COLO668 (cell line): ENCODE measurements at regions not wholly inside any gene's neighbourhood (a gene's known extent, or its start where the extent isn't known, plus 50 kb on each side); places are given as distances from the start of the nearest gene placed in this dataset.
"Not testable (repeated sequence)": the region's sequence is repeated elsewhere in the genome, so short reads cannot be mapped to it uniquely, and the experiment has no call there.

Experiments
- DNase-seq: peaks from one replicate; lab custom pipeline; 2025; ENCODE audit not compliant: unreplicated experiment; lab: John Stamatoyannopoulos, UW

DNA sequence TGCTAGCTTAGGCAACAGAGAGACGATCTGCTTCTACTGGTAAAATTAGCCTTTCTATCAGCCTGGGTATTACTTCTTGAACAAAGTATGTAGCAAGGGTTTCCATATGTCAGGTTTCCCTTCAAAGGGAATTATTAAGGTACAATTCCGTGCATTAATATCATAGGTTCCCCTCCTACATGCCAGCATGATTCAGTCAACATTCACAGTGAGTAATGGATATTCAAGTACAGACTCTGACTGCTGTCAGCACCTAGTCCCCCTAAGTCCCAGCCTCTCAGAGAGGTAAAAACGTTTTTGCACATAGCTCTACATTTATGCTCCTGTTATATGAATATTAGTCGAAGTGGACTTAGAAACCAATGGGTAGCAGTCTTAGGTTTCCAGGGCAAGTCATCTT, 322.4 kb upstream of the CCNG1 start:
- DNase-seq = no peak

DNA sequence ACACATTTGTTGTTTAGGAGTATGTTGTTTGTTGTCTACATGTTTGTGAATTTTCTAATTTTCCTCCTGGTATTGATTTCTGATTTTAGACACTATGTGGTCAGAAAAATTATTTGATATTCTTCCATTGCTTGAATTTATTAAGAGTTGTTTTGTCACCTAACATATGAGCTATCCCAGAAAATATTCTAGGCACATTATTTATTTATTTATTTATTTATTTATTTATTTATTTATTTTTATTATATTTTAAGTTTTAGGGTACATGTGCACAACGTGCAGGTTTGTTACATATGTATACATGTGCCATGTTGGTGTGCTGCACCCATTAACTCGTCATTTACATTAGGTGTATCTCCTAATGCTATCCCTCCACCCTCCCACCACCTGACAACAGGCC, 320.8 kb upstream of the CCNG1 start:
- DNase-seq = not testable (repeated sequence)

DNA sequence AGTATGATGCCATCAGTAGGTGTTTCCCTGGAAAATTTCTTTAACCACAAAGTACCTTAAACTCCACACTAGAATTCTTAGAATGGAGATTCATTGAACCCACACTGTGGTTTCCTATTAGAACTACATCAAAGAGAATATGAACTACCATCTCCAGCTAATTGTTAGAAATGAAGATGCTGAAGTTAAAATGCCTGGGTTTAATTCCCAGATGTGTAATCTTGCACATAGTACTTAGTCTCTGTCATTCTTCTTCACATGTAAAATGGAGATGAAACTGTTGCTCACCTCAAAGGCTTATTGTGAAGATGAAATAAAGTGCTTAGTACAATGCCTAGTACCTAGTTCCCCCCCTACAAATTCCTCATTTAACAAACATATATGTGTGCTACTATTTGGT, 303.3 kb upstream of the CCNG1 start:
- DNase-seq = no peak

DNA sequence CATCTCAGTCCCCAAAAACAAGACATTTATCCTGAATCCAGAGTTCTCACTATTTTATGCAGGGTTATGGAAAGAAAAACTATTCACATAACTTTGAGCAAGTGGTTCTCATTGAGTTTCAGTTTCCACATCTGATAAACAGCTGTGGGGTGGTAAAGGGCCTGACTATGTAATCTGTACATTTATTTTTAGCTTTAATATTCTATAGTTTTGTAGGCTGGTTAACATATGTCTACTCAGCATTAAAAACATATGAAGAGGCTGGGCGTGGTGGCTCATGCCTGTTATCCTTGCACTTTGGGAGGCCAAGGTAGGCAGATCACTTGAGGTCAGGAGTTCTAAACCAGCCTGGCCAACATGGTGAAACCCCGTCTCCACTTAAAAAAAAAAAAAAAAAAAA, 301.5 kb upstream of the CCNG1 start:
- no peak for DNase-seq

DNA sequence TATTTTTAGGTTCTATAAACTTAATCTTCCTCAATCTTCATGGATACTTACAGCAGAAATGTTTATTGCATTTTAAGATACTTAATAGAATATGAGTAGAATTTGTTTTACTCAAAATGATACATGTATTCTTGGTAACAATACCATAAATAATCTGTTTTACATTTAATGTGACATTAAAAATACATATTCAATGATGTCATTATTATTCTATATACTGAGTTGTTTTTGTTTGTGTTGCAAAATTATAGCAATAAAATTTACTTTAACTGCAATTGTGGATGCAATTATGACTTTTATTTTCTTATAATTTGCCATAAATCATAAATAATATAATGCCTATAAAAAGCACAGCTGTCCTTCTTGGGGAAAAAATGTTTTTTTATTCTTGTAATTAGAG, 275.9 kb upstream of the CCNG1 start:
- DNase-seq = no peak

DNA sequence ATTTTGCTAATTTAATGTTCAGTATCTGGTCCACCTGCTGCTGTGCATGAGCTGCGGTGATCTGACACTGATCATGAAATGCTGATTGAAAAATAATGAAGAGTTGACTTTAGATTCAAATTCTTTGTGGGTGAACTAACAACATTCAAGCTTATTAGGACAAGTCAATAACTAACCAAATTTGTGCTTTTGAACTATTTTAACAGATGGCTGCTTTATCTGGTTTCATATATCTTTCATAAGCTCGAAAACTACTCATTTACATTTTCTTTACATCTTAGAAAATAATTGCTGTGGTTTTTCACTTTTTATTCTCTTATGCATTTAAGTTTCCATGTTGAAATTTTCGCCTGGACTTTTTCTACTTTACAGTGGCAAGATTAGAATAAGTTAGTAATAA, 274.8 kb upstream of the CCNG1 start:
- no peak for DNase-seq

DNA sequence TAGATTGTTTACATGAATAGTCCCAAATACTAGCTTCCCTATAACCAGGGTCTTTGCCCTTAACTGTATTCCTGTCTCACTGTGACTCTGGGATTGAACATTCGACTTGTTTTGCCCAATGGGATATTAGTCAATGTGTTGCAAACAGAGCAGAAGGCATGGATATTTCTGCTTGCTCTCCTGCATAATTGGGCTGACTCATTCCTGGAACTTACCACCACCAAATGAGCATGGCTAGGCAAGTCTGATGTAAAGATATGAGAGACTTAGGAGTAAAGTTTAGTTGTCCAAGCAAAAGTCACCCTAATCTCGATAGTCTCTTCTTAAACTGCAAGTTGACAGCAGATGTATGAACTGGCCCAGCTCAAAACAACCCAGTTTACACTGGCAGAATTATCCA, 273.5 kb upstream of the CCNG1 start:
- DNase-seq = no peak

DNA sequence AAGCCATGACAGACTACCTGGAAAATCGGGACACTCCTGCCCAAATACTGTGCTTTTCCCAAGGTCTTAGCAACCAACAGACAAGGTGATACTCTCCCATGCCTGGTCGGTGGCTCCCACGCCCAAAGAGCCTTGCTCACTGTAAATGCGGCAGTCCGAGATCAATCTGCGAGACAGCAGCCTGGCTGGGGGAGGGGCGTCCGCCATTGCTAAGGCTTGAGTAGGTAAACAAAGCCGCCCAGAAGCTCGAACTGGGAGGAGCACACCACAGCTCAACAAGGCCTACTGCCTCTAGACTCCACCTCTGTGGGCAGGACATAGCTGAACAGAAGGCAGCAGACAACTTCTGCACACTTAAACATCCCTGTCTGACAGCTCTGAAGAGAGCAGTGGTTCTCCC, 272.1 kb upstream of the CCNG1 start:
- DNase-seq = no peak

DNA sequence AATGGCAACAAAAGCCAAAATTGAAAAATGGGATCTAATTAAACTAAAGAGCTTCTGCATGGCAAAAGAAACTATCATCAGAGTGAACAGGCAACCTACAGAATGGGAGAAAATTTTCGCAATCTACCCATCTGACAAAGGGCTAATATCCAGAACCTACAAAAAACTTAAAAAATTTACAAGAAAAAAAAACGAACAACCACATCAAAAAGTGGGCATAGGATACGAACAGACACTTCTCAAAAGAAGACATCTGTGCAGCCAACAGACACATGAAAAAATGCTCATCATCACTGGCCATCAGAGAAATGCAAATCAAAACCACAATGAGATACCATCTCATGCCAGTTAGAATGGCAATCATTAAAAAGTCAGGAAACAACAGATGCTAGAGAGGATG, 267.2 kb upstream of the CCNG1 start:
- DNase-seq = not testable (repeated sequence)

DNA sequence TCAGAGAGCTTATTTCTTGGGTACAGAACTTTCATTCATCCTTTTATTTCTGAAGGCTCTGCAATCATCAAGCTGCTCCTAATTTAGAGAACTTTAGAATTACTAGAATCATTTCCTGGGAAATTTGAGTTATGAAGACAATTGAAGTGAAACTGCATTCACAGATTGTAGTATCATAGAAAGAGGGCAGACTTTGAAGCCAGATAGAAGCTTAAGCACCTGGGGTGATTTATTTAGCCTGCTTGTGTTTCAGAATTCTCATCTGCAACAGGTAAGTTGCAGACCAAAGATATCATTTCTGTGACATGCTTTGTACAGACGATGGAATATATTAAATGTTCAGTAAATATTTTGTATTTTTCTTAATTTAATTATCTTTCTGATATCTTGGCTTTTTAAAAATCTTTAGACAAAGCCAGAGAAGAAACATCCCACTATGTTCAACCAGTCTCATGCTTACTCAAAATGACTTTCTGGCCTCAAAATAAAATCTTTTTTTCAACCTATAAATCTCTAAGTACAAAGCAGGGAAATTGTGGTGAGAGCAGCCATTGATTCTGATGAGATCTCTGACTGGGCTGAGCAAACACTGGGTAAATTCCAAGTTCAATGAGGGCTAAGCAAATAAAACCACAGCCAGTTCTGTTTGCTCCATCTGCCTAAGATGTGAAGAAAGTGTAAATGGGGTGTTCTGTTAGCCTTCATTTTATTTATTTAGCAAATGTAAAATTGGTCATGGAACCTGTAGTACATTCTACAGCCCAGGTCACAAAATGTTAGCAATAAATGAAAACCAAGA, 264.7 kb upstream of the CCNG1 start:
- DNase-seq = no peak

DNA sequence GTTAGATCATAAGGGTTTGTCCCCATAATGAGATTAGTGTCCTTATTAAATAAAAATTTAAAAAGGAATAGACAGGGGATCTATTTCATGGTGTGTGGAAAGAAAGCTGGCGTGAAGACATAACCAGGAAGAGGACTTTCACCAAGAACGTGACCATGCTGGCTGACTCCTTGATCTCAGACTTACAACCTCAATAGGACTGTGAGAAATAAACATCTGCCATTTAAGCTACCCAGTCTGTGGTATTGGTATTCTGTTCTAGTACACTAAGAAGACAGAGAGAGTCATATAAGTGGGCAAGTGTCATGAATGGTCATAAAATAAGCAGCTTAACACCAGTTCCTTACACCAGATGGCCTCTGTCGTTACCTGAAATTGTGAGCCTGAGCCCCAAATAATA, 259.4 kb upstream of the CCNG1 start:
- DNase-seq = no peak

DNA sequence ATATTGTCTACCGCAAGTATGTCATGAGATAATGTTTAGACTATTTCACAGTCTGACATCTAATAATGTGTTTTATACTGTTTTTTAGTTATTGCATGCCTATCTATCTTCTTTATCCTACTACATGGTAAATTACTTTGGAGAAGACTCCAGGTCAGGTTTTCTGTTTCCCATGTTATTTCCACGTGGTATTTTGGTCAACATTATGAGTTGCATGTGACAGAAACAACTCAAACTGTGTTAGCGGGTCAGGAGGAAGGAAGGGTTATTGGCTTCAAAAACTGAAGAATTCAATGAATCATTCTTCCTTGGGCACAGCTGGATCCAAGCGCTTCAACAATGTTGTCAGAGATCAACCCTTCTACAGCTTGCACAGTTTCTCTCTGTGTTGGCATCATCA, 252.1 kb upstream of the CCNG1 start:
- no peak for DNase-seq

DNA sequence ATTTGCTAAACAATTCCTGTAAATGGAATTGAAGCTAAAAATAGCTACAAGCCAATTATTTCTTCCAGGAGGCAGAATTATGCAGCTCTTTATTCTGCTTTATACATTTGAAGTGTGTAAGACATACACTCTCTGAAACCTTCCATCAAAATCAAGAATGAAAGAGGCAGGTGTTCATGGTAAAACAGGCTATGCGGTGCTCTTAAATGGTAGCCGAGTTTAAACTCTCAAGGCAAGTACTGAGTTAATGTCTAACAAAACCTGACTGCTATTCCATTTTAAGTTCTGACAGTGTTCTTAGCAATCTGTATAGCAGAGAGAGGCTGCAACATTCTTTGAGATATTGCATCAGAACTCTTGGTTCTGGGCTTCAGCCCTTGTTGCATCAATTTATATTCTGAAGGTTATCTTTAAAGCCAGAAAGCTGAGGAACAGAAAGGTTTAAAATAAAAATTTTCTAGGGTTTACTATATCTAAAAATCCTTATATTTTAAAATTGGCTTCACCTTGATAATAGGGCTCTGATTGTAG, 248.3 kb upstream of the CCNG1 start:
- no peak for DNase-seq

DNA sequence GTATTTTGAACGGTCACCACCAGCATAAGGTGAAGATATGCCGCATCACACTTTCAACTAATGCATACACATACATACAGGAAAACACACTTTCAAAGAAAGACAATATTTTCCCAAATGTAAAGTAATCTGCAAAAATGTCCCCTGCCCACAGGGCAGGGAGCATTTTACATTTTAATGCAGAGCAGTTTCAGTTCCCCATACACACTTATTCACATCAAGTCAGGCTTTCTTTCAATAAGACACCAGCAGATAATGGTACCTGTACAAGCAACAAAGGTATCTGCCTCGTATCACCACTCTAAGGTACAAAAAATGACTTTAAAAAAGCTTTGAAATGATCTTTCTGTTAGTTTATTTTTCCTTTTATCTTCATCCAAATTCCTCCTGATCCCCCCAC, 247.1 kb upstream of the CCNG1 start:
- DNase-seq = no peak

DNA sequence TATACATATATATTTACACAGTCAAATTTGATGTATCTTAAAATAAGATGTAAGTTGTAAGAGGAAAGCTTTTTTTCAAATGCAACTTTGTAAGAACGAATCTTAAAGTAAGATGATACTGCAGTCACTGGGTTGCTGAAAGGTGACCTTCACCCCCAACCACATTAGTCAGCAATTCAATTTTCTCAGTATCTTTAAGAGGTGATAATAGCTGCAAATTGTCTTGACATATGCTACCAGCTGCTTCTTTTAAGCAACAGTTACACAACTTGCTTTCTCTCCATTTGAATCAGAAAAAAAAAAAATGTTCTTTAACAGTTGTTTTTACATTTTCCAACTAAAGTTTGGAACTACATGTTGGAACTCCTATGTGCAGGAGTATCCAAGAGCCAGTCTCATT, 246.6 kb upstream of the CCNG1 start:
- no peak for DNase-seq

DNA sequence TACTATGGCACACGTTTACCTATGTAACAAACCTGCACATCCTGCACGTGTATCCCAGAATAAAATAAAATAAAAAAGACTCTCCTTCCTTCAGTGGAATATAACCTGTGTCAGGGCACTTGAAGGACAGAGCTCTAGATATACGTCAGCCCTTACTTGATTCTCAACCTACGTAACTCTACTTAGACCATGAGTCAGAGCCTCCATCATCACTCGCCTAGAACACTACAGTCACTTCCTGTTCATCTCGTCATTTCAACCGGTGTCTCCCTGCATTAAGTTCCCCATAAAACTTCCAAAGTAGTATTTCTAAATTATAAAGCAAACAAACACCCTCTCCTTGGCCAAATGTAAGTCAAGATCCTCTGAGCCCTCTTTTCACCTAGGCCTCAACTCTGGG, 243.5 kb upstream of the CCNG1 start:
- DNase-seq = no peak

DNA sequence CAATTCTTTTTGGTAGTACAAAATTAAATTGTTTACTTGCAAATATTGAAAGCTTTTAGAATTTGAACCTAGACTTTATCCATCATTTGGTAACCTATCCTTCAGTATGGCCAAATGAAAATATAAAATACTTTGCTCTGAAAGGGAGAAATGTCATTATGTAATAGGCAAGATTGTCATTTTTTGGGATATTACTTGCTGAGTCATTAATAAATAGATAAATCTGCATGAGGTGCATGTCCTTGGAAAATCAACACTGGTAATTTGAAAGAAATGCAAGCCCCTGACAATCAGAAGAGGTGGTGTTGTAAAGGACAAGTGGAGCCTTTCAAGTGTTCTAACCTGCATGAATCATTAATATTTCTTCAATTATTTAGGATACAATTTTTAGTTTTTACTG, 231.8 kb upstream of the CCNG1 start:
- no peak for DNase-seq

DNA sequence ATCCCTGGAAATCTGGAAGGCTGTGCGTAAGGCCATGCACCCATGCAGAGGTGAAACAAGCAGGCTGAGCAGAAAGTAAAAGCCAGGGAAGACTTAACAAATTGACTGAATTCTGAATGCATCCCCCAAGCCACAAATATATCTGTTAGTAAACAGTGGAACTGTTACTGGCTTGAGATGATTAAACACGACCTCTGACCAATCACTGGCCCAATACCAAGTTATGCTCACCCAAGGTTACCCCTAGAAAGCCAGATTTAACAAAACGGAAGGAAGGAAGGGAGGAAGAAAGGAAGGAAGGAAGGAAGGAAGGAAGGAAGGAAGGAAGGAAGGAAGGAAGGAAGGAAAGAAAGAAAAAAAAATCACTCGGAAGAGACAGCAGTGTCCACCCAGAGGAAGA, 215.8 kb upstream of the CCNG1 start:
- DNase-seq = no peak

DNA sequence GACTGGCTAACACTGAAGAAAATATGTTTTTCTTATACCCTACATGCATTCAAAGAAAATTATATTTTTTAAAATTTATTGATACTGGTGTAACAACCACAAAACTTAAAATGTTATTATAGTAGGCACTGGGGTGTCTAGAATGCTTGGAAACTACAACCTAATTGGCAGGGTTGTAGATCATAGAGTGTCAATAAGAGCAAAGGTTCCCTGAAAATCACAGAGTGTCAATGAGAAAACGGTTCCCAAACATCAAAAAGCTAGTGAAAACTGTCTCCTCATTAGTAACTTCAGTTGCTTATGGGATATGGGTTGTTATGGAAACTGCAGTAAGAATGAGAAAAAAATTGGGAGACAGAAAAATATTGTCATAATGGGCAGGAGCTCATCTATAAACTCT, 214.4 kb upstream of the CCNG1 start:
- no peak for DNase-seq

DNA sequence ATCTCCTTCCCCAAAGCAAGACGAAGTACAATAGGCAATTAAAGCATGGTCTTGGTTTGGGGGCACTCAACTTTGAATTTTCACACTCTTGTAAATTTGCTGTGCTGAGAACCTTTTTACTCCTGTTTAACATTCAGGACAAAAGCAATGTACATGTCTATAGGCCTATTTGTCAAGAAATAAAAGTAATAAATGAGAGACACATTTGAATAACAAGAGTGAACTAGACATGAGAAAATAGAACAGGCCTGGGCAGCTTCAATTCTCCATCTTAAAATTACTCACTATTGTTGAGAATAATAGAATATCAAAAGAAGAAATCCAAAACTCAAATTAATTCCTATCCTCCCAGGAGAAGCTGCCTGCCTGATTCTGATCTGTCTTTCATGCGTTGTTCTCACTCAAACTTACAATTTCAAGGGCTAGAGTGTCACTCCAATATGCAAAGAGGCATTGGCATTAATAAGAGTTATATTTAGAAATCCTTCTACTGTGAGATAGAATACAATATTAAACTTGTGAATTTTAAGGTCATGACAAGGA, 192.9 kb upstream of the CCNG1 start:
- DNase-seq = no peak

DNA sequence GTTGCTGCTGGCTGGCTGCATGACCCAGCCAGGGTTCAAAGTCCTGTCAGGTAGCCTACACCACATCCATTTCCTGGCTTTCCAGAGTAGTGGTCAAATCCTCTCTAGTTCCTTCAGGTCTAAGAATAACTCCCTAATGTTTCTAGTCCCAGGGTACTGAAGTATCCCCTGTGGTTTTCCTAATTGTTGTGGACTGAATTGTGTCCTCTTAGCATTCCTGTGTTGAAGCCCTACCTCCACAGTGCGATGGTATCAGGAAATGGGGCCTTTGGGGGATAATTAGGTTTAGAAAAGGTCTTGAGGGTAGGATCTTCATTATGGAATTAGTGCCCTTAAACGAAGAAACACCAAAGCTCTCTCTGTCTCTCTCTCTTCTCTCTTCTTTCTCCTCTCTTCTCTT, 191.8 kb upstream of the CCNG1 start:
- DNase-seq = no peak

DNA sequence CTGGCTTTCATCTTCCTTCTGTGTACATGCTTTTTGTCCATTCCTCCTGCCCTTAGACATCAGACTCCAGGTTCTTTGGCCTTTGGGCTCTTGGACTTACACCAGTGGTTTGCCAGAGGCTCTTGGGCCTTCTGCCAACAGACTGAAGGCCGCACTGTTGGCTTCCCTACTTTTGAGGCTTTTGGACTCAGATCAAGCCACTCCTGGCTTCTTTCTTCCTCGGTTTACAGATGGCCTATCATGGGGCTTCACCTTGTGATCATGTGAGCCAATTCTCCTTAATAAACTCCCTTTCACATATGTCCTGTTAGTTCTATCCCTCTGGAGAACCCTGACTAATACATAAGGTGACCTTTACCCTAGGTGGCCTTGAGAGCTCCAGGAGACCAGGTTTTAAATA, 189.1 kb upstream of the CCNG1 start:
- DNase-seq = no peak

DNA sequence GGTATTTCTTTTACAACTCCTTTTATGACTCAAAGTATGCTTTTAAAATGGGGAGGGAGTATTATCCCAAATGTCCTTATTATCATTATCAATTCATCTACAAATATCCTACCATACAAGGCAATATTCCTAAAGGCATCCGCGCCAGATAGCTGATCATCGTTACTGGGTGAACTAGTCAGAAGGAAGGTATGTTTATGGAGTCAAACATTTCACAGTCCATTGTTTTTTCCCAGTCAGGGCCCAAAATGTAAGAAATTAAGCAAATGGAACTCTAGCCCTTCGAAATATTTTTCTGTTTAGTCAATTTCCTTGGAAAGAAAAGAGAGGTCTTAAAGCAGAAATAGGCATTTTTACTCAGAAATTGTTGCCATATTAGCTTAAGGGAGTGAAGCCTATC, 188.5 kb upstream of the CCNG1 start:
- DNase-seq = no peak
